WTC11 (cell line): ENCODE measurements at regions not wholly inside any gene's neighbourhood (a gene's known extent, or its start where the extent isn't known, plus 50 kb on each side); places are given as distances from the start of the nearest gene placed in this dataset.

ENCODE experiments used
- ATF1 ChIP-seq: sonication (generic); formaldehyde crosslinking; IDR thresholded peaks from 2 replicates; pipeline ENCODE4 v1.8.1; 2023; ENCODE audit warnings: mild to moderate bottlenecking, moderate library complexity, missing genetic modification reagents
- ATF6 ChIP-seq: sonication (generic); formaldehyde crosslinking; IDR thresholded peaks from 2 replicates; pipeline ENCODE4 v1.8.1; 2023; ENCODE audit warnings: mild to moderate bottlenecking, missing genetic modification reagents
- CTCF ChIP-seq: fragments of 200-600 bp; IDR thresholded peaks from 2 replicates; pipeline ENCODE4 v1.8.0; 2022; ENCODE audit warnings: antibody characterized with exemption
- E2F4 ChIP-seq: sonication (generic); formaldehyde crosslinking; IDR thresholded peaks from 2 replicates; pipeline ENCODE4 v1.8.1; 2022; ENCODE audit warnings: low read depth, mild to moderate bottlenecking, moderate library complexity, missing genetic modification reagents, borderline replicate concordance
- ERG ChIP-seq: fragments of 250-450 bp; sonication (Bioruptor Pico); IDR thresholded peaks from 2 replicates; pipeline ENCODE4 v1.8.0; 2021; ENCODE audit warnings: mild to moderate bottlenecking
- MLX ChIP-seq: sonication (generic); formaldehyde crosslinking; IDR thresholded peaks from 2 replicates; pipeline ENCODE4 v1.8.1; 2023; ENCODE audit warnings: mild to moderate bottlenecking, missing genetic modification reagents, moderate library complexity
- RELA ChIP-seq: sonication (generic); formaldehyde crosslinking; IDR thresholded peaks from 2 replicates; pipeline ENCODE4 v1.8.1; 2022; ENCODE audit warnings: missing genetic modification reagents, mild to moderate bottlenecking, borderline replicate concordance
- TCF7 ChIP-seq: sonication (generic); formaldehyde crosslinking; IDR thresholded peaks from 2 replicates; pipeline ENCODE4 v1.8.0; 2022; ENCODE audit warnings: mild to moderate bottlenecking, low read depth, missing genetic modification reagents, moderate library complexity
- USF2 ChIP-seq: sonication (generic); formaldehyde crosslinking; IDR thresholded peaks from 2 replicates; pipeline ENCODE4 v1.8.1; 2023; ENCODE audit warnings: mild to moderate bottlenecking, missing genetic modification reagents, moderate library complexity
- ZNF423 ChIP-seq: fragments of 250-450 bp; sonication (Bioruptor Pico); IDR thresholded peaks from 2 replicates; pipeline ENCODE4 v2.1.2; 2022; ENCODE audit warnings: mild to moderate bottlenecking, moderate library complexity

- TF ChIP-seq USF2 (no peak), CTCF (no peak), ERG (CRISPR knock-in tag) (no peak), ATF6 (CRISPR knock-in tag) (no peak), TCF7 (no peak), RELA (CRISPR knock-in tag) (no peak), ATF1 (CRISPR knock-in tag) (no peak), E2F4 (CRISPR knock-in tag) (no peak), MLX (no peak), ZNF423 (CRISPR knock-in tag) (no peak)
Measured at GRCh38 chr11:28559492-28559891, 451.3 kb downstream of the METTL15 start.
